K562 (cell line): ENCODE measurements at regions not wholly inside any gene's neighbourhood (a gene's known extent, or its start where the extent isn't known, plus 50 kb on each side); places are given as distances from the start of the nearest gene placed in this dataset.

Experiments used
- BMI1 ChIP-seq: fragments of 150-350 bp; IDR thresholded peaks from 2 replicates; pipeline ENCODE4 v1.6.1; 2014; ENCODE audit warnings: low read length
- EP300 ChIP-seq: IDR thresholded peaks from 2 replicates; pipeline ENCODE4 v1.6.1; 2012; ENCODE audit warnings: low read length, improper control_type of control experiment
- EZH2 ChIP-seq: IDR thresholded peaks from 2 replicates; pipeline ENCODE4 v1.6.1; 2012; ENCODE audit warnings: low read depth, mild to moderate bottlenecking, inconsistent platforms, low read length, borderline replicate concordance
- KDM4B ChIP-seq, 2 experiments: fragments of 450-650 bp in 1 of 2; sonication (generic) in 1 of 2; IDR thresholded peaks; 2 replicates each; pipeline ENCODE4 v1.6.1; 2016 to 2017; ENCODE audit warnings: borderline replicate concordance in 2 of 2, antibody characterized with exemption in 1 of 2, low read depth in 1 of 2, mild to moderate bottlenecking in 1 of 2
- NR2C2 ChIP-seq, 2 experiments: fragments of 200-800 bp in 1 of 2; sonication (Bioruptor generic) in 1 of 2; sonication (generic) in 1 of 2; formaldehyde crosslinking in 1 of 2; IDR thresholded peaks; 2 replicates each; pipeline versions ENCODE4 v1.6.1 to v1.8.0; 2016 to 2022; ENCODE audit warnings: mild to moderate bottlenecking in 1 of 2, missing compliant biosample characterization in 1 of 2, missing genetic modification characterization in 1 of 2, missing genetic modification reagents in 1 of 2
- SETDB1 ChIP-seq: IDR thresholded peaks from one replicate; pipeline ENCODE4 v1.6.1; 2012; ENCODE audit warnings: low read length, control low read depth, inconsistent platforms
- ZNF561 ChIP-seq: fragments of 450-650 bp; formaldehyde crosslinking; conservative IDR thresholded peaks from 2 replicates; pipeline ENCODE4 v1.4.0; 2020; ENCODE audit warnings: mild to moderate bottlenecking, moderate library complexity
- TF ChIP-seq, protein P1 (sequence below), 2 experiments: fragments of 450-650 bp in 1 of 2; sonication (generic) in 1 of 2; formaldehyde crosslinking in 1 of 2; IDR thresholded peaks in 1 of 2; conservative IDR thresholded peaks in 1 of 2; 2 replicates each; pipeline versions ENCODE4 v1.6.1 to v1.8.1; 2016 to 2023; ENCODE audit warnings: mild to moderate bottlenecking in 2 of 2, moderate library complexity in 2 of 2, inconsistent platforms in 1 of 2, missing genetic modification reagents in 1 of 2
- TF ChIP-seq, protein P2 (sequence below), 2 experiments: fragments of 450-650 bp; formaldehyde crosslinking in 1 of 2; IDR thresholded peaks; 2 replicates each; pipeline versions ENCODE4 v1.4.0 to v1.6.1; 2014 to 2020; ENCODE audit warnings: mild to moderate bottlenecking in 2 of 2, borderline replicate concordance in 1 of 2, low read depth in 1 of 2

DNA sequence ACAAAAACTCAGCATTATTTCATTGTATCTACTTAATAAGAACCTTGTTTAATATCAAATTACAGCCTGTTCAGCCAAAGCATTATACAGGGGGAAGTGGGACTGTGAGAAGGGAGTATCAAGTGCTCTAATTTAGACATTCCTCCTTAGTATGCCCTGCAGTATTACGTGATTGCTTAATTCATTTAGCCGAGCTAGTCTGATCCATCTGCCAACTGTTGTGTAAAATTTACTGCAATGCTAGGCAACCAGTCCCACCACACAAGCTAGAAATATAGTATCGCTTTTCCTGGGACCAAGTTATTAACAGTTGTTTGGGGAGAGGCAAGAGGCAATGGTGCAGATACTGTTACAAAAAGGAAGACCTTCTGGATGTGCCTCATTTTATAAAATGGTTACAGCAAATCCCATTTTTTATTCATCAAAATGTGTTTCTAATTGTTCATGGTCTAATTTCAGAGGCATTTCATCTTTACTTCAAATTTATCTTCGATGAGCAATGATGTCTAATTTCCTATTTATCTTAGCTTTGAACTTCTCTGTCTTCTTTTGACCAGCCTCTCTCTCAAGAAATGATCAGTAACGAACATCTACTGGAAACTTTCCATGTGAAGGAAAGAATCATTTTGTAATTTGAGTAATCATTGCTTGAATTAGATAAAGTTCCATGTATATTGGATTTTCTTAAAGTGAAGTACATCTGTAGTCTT is 283.3 kb downstream of the DUSP10 start:
- no peak for TF ChIP-seq BMI1
- no peak for TF ChIP-seq SETDB1
- TF ChIP-seq ZNF561 = no peak
- TF ChIP-seq, protein P1, sequence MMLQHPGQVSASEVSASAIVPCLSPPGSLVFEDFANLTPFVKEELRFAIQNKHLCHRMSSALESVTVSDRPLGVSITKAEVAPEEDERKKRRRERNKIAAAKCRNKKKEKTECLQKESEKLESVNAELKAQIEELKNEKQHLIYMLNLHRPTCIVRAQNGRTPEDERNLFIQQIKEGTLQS (IDR thresholded peaks at IDR 0.05) = no peak
- TF ChIP-seq, protein P1 (CRISPR knock-in tag; conservative IDR thresholded peaks at IDR 0.05) = no peak
- TF ChIP-seq, protein P2, sequence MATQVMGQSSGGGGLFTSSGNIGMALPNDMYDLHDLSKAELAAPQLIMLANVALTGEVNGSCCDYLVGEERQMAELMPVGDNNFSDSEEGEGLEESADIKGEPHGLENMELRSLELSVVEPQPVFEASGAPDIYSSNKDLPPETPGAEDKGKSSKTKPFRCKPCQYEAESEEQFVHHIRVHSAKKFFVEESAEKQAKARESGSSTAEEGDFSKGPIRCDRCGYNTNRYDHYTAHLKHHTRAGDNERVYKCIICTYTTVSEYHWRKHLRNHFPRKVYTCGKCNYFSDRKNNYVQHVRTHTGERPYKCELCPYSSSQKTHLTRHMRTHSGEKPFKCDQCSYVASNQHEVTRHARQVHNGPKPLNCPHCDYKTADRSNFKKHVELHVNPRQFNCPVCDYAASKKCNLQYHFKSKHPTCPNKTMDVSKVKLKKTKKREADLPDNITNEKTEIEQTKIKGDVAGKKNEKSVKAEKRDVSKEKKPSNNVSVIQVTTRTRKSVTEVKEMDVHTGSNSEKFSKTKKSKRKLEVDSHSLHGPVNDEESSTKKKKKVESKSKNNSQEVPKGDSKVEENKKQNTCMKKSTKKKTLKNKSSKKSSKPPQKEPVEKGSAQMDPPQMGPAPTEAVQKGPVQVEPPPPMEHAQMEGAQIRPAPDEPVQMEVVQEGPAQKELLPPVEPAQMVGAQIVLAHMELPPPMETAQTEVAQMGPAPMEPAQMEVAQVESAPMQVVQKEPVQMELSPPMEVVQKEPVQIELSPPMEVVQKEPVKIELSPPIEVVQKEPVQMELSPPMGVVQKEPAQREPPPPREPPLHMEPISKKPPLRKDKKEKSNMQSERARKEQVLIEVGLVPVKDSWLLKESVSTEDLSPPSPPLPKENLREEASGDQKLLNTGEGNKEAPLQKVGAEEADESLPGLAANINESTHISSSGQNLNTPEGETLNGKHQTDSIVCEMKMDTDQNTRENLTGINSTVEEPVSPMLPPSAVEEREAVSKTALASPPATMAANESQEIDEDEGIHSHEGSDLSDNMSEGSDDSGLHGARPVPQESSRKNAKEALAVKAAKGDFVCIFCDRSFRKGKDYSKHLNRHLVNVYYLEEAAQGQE (IDR thresholded peaks at IDR 0.05; ENCODE audit: borderline replicate concordance) = no peak
- TF ChIP-seq, protein P2 (CRISPR knock-in tag; IDR thresholded peaks at IDR 0.05; ENCODE audit: low read depth) = no peak
- TF ChIP-seq KDM4B (IDR thresholded peaks at IDR 0.05; ENCODE audit: borderline replicate concordance in 2 of 2, low read depth in 1 of 2) = no peak
- no peak for TF ChIP-seq EP300
- no peak for TF ChIP-seq NR2C2 (CRISPR knock-in tag; IDR thresholded peaks at IDR 0.05)
- no peak for TF ChIP-seq NR2C2 (tag; IDR thresholded peaks at IDR 0.05)
- TF ChIP-seq EZH2 = no peak
